DOHH2 (cell line): ENCODE measurements at regions not wholly inside any gene's neighbourhood (a gene's known extent, or its start where the extent isn't known, plus 50 kb on each side); places are given as distances from the start of the nearest gene placed in this dataset.

Experiments
- CTCF ChIP-seq: fragments of 200-600 bp; sonication (generic); IDR thresholded peaks from one replicate; pipeline ENCODE4 v1.5.1; 2014; ENCODE audit warnings: antibody characterized with exemption, mild to moderate bottlenecking, low read depth, low read length; ENCODE audit not compliant: poor library complexity, severe bottlenecking
- EZH2phosphoT487 ChIP-seq: fragments of 200-600 bp; sonication (generic); IDR thresholded peaks from 2 replicates; pipeline ENCODE4 v1.6.1; 2017; ENCODE audit warnings: borderline replicate concordance, mild to moderate bottlenecking, antibody characterized with exemption, low read length, moderate library complexity, mixed read lengths

DNA sequence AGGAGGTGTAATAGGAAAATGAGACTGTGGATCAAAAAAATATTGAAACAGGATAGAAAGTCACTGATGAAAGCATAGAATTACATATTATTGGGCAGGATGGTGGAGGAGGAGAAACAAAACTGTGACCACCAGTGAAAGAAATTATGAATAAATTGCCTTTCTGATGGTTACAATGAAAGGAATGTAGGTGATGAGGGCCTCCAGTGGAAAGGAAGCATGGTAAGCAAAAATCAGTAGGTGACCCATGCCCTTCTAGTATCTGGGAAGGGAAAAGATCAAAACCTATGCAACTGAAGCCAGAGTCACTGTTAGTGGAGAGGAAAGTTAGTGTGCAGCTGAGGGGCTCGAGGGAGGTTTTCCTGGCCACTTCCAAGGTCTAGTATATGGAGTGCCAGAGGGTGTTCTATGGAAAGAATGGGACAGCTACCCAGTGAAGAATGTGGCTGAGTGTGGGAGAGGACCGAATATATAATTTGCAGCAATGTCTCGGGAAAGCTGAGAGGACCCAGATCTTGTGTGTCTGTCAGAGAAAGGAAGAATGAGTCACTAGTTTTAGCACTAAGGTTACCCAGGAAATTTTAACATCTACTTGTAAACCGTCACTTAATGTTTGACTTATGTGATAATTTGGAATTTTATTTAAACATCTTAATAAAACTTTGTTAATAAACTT, 146.2 kb downstream of the NFKBIZ start:
- TF ChIP-seq CTCF (no peak), EZH2phosphoT487 (no peak)
